Activated CD8-positive, alpha-beta memory T cell treated with anti-CD3 and anti-CD28 coated beads for 36 hours (primary cell): ENCODE measurements at regions not wholly inside any gene's neighbourhood (a gene's known extent, or its start where the extent isn't known, plus 50 kb on each side); places are given as distances from the start of the nearest gene placed in this dataset.

Experiments used
- CTCF ChIA-PET: fragments of 350-600 bp; sonication (Branson Sonifier 250); formaldehyde crosslinking; loops from one replicate; lab custom pipeline; 2021; ENCODE audit warnings: antibody characterized with exemption; lab: Charles Lee
- POLR2A ChIA-PET: fragments of 350-600 bp; sonication (Branson Sonifier 250); formaldehyde crosslinking; loops from one replicate; lab custom pipeline; 2021; ENCODE audit warnings: antibody characterized with exemption; lab: Charles Lee

DNA sequence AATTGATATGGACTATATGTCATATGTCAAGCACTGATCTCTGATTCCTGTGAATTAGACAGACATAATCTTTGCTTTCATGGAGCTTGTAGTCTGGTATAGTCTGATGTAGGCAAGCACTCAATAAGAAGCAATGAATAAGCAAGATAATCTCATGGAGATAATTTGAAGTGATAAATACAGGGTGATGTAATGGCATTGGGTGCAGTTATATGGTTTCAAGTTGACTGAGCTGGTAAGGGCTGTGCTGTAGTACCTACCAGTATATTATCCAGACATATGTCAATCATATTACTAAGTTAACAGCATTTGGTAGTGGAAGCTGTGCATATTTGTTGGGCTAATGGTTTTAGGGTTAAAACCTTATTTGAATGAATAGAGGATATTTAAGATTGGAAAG, 117.5 kb upstream of the PRPS1L1 start:
- ChIA-PET CTCF (no interaction called here), POLR2A (no interaction called here)

- CTCF ChIA-PET = no interaction called here
- POLR2A ChIA-PET = no interaction called here
Observed at GRCh38 chr7:18151422-18151821, 123.8 kb upstream of the PRPS1L1 start.

DNA sequence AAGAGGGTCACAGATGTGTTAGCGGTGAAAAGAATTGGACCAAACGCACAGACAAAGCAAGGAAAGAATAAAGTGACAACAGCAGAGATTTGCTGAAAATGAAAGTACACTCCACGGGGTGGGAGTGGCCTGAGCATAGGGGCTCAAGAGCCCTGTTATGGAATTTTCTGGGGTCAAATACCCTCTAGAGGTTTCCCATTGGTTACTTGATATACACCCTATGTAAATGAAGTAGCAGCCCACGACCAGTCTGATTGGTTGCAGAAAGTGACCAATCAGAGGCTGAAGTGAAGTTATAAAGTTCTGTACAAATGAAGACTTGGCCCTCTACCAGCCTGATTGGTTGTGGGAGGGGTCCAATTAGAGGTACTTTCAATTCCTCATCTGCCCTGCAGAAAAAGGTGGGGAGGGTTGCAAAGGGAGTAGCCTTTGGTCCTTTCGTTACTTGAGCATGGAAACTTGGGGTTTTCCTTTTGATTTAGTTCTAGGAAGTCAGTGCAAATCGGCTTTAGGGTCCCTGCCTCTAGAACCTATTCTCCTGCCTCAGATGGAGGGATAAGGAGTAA, 125.6 kb upstream of the PRPS1L1 start:
- CTCF ChIA-PET = no interaction called here

DNA sequence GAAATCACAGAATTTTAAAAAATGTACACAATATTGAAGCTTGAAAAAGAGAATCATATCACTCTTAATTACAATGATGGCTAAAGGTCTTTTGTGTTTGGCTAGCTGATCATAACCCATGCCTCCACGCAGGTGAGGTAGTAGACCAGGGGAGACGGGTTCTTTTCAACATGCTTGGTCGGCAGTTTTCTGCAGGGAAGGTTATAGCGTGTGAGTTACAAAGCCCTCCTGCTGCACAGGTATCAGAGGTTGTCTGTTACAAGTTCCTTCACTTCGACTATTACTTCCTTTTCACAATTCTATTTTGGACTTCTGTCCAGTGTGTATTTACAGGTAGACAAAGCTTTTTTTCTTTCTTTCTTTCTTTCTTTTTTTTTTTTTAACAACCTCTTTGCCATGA, 127.1 kb upstream of the PRPS1L1 start:
- ChIA-PET POLR2A (no interaction called here), CTCF (no interaction called here)

More for the DNA sequence above, 125.6 kb upstream of the PRPS1L1 start:
- POLR2A ChIA-PET = no interaction called here

DNA sequence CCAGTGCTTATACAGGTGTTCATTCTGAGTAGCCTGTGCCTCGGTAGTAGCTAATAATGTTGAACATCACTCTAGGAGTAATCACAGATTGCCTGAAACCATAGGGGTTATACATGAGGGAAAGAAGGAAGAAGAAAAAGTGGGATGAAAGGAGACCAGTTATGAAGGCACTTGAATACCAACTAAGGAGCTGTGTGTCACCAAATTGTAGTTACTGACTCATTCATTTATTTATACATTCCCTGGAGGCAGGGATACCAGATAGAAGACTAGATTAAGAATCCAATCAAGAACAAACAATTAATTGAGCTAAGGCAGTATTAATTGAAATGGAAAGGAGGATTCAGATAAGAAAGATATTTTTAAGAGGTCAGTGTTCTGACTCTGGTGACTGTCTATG, 129.6 kb upstream of the PRPS1L1 start:
- ChIA-PET POLR2A (no interaction called here), CTCF (no interaction called here)

GRCh38 chr7:18162657-18163056, 135.0 kb upstream of the PRPS1L1 start:
- ChIA-PET CTCF (no interaction called here), POLR2A (no interaction called here)

DNA sequence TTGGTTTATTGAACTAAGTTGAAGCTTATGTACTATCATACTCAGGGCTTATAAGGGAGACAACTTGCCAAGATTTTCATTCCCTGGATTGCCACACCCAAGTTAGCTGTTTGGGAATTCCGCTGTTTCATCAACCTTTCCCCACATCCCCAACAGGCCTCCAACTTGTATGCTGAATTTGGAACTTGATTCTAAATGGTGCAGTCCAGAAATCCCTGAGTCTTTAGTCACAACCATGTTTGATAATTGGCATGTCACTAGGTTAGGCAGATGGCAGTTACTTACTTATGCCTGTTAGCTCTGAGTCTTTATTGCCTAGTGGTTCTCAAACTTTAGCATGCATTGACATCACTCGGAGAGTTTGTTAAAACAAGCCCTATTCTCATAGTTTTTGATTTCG, 135.4 kb upstream of the PRPS1L1 start:
- ChIA-PET POLR2A (no interaction called here), CTCF (no interaction called here)

- ChIA-PET CTCF (no interaction called here), POLR2A (no interaction called here)
Observed at GRCh38 chr7:18165166-18165565, 137.5 kb upstream of the PRPS1L1 start.

DNA sequence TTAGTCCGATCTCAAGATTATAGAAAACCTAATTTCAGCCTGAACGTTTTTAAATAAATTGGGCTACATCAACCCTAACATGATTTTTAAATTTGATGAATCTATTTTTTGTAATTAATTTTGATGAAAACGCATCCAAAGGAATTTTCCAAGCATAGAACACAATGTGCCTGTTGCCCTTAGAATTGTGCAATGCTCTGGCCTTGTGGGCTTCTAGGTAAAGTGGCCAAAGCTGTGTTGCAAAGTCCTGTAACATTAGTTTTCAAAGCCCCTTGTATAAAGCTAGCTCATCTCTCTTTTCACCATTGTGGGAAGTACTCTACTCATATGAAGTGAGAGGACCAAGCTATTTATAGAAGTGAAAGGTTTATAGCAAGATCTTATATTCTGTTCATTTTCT, 138.4 kb upstream of the PRPS1L1 start:
- POLR2A ChIA-PET = no interaction called here

GRCh38 chr7:18167815-18168214, 140.2 kb upstream of the PRPS1L1 start:
- CTCF ChIA-PET = no interaction called here
- POLR2A ChIA-PET = no interaction called here

More for the DNA sequence above, 138.4 kb upstream of the PRPS1L1 start:
- CTCF ChIA-PET = no interaction called here

DNA sequence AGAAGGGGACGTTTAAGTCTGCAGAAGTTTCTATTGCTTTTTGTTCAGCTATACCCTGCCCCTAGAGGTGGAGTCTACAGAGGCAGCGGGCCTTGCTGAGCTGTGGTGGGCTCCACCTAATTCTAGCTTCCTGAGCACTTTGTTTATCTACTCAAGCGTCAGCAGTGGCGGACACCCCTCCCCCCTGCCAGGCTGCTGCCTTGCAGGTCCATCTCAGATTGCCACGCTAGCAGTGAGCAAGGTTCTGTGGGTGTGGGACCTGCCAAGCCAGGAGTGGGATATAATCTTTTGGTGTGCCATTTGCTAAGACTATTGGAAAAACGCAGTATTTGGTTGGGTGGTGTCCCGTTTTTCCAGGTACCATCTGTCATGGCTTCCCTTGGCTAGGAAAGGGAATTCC, 147.3 kb upstream of the PRPS1L1 start:
- CTCF ChIA-PET = no interaction called here
- POLR2A ChIA-PET = no interaction called here

DNA sequence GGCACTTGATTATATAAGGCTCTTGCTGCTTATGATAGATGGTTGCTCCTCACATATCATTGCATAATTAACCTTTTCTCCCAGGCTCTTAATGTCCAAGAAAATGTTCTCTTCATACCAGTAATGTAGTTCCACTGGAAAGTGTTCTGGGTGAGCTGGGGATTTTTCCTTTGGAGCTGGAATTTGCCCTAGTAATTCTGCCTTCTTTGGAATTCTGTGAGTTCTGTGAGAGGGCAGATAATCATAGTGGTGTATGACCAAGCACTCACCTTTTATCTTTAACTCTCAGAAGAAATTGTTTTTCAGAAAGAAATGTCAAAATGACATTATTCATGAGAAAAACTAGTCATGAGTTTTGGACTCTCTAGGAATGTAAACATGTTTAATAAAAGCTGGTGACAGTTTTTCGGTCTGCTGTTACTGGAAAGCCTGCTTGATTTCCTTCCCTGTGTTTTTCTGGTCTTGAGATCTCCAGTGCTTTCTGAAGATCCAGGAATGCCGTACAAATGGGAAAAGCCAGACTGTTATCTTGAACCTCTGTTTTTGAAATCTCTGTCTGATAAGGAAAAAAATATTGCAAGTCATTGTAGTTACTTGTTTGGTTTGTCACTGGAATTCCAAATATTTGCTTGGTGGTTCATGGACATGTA, 148.3 kb upstream of the PRPS1L1 start:
- ChIA-PET CTCF (no interaction called here), POLR2A (no interaction called here)

GRCh38 chr7:18177129-18177814, 149.6 kb upstream of the PRPS1L1 start:
- CTCF ChIA-PET = no interaction called here
- POLR2A ChIA-PET = no interaction called here

GRCh38 chr7:18177815-18178660, 150.4 kb upstream of the PRPS1L1 start:
- ChIA-PET CTCF (no interaction called here), POLR2A (no interaction called here)

DNA sequence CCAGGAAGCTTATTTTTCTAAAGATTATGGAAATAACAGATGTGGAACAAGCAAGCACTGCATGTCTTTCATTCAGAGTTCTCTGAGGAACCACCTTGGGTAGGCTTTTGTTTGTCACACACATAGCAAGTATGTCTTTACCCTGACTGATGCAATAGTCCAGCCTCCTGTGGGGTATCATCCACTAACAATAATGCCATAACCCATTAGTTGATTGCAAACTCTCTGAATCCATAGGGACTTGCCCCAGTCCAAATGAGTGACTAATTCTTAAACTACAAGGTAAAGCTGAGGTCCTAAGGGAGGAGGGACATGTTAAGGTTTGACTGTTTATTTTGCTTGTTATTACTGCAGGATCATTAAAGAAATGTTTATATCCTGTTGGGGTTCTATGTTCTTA, 151.4 kb upstream of the PRPS1L1 start:
- ChIA-PET POLR2A (no interaction called here), CTCF (no interaction called here)

DNA sequence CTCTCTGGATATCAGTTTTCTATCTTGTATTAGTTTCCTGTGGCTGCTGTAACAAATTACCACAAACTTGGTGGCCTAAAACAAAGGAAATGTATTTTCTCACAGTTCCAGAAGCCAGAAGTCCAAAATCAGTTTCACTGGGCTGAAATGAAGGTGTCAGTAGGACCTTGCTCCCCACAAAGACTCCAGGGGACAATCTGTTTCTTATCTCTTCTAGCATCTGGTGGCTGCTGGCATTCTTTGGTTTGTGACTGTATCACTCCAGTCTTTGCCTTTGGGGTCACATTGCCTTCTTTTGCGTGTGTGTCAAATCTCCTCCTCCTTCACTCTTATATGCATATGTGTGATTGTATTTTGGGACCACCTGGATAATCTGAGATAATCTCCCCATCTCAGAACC, 153.0 kb upstream of the PRPS1L1 start:
- POLR2A ChIA-PET = no interaction called here
- CTCF ChIA-PET = no interaction called here

- ChIA-PET CTCF (no interaction called here), POLR2A (no interaction called here)
Observed at GRCh38 chr7:18189500-18190126, 162.0 kb upstream of the PRPS1L1 start.

DNA sequence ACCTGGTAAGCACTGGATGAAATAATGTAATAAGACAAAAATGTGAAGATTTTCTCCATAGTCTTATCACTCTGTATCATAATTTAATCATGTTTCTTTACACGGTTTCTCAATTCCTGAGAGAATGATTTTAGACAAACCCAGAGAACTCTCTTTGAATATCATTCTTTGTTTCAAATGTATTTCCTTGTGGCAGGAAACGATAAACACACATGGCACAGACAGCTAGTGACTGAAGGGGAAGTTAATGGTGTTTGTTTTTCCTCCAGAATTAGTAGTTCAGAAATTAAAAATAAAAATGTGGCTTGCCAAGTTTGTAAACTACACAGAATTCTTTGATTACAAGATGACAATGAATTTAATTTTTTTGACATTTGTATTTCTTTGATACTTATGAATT, 163.7 kb upstream of the PRPS1L1 start:
- CTCF ChIA-PET = no interaction called here
- POLR2A ChIA-PET = no interaction called here

DNA sequence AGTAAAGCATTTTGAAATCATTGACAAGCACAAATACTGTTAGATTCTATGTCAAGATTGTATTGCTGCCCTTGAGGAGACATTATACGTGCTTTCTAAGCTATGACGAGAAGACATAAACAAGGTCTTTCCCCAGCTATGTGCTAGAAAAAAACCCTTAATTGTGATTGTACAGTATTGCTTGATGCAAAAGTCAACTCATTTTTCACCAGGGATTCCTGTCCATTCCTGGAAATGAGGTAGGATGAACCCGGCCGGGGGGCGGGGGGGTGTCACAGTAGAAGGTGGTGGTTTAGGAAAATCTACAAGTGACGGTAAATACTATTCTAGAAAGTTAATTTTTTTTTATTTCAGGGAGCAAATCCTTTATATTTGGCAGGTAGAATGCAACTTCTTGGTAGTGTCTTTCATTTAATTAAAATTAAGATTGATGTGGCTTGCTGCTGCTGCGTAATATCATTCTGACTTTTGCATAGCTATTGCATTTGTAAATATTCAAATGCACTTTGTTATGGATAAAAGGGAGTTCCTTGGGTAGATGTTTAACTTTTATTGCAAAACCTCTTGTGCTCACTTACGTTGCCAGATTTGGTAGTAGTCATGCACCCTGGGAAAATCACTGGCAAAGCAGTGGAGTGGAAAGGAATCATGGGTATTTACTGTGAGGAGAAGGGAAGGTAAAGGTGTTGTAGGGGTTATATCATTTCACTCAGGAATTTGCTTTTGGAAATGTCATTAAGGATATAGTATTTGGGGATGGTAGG, 164.4 kb upstream of the PRPS1L1 start:
- ChIA-PET CTCF (no interaction called here), POLR2A (no interaction called here)
